HG03045 (cell line): ENCODE measurements at regions not wholly inside any gene's neighbourhood (a gene's known extent, or its start where the extent isn't known, plus 50 kb on each side); places are given as distances from the start of the nearest gene placed in this dataset.

ENCODE experiments used
- ATAC-seq: cut with Tn5 transposase; IDR thresholded peaks from one replicate; pipeline ENCODE4 v1.9.1; 2021; ENCODE audit warnings: mild to moderate bottlenecking, moderate library complexity; ENCODE audit not compliant: unreplicated experiment

DNA sequence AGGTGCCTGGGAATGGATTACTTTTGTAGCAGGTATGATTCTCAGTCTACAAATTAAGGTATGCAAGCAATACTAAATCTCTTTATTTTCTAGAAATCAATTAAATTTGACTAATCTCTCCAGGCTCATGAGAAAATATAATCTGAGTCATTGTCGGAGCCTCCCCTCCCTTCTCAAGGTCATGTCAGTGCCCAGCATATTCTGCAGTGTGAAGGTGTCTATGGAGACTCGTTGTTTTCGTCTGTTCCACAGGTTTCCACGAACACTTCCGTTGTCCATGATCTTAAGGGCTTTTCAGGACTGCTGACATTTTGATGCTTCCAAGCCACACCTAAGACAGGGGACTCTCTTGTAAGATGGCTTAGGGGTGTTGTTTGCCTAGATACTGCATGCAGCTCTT is 56.6 kb upstream of the SCOC start:
- ATAC-seq, result no peak

DNA sequence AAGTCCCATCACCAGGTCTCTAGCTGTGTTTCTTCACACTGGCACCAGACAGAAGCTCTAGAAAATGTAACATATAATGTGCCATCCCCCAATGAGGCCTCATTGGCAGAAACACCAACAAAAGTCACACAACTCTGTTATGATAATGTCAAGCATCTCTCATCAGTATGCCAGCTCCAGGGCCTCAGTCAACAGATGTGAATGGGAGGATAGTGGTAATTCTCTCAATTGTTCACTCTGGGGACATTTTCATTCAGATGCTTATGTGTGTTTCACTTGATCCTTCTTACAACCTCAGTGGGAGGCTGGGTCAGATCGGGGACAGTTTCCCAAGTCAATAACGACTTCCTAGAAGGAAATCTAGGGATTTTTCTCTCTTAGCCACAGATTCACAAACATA is 57.5 kb upstream of the SCOC start:
- ATAC-seq, result no peak

- no peak for ATAC-seq
Observed at GRCh38 chr4:140315438-140315837, 58.0 kb upstream of the SCOC start.

DNA sequence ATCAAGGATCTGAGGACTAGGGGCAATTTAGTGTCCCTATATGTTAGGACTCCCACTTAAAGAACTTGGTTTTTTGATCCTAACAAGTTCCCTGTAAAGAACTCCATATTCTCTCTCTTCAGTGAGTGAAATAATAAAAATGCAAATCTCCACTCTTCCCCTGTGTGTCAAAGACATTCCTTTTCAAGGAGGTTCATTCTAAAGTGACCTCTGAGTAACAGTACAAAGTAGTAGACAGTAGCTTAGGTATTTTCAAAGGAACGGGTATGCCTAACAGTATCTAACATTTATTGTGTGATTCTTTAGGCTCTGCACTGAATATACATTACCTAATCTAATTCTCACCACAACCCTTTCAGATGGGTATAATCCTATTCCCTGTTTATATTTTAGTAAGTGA is 58.4 kb upstream of the SCOC start:
- no peak for ATAC-seq

DNA sequence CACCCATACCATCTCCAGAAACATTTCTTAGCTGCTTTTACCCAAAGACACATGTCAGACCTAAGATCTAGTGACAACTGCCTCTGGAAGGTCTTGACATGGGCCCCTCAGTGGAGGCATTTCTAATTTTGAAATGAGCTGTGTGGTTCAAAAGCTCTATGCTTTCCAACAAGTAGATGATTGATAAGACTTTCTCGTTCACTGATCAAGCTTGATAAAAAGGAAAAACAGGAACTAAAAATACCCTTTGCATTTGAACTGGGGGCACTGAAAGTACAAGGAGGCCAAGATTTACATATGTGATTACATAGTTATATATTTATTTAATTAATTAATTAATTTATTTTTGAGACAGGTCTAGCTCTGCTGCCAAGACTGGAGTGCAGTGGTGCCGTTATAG is 61.3 kb upstream of the SCOC start:
- ATAC-seq, result no peak

GRCh38 chr4:140311257-140311835 is 62.1 kb upstream of the SCOC start:
- ATAC-seq, result no peak

DNA sequence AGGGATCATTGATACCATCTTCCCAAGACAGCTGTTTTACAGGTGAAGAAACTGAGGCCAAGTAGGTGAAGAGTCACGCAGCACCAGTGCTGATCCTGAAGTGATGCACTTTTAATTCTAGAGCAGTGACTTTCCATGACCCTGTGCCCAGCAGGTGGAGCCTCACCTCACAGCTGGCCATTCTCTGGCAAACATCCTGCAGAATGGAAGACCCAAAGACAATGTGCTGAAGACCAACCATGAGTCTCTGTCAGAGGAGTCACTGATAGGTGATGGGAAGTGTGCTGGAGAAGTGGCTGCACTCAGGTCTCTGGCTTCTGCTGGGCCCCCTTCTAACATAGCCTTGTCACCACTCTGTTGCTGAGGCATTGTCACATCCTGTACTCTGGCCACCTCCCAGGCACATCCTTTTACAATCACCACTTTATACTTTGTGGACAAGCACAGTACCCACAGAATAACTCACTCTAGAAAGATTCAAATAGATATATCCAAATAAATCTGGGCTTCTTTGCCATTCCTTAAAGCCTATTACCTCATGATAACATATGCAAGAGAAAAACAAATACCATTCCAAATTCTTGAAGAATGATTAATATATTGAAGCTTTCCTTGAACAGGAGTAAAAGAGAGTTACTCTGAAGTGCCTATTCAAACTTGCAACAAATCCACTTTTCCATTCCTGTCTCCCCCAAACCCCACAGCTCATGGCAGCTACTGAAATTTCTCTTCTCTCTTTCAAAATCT is 64.1 kb upstream of the SCOC start:
- ATAC-seq, result no peak

- ATAC-seq, result no peak
Observed at GRCh38 chr4:140308366-140309123, 64.9 kb upstream of the SCOC start.

DNA sequence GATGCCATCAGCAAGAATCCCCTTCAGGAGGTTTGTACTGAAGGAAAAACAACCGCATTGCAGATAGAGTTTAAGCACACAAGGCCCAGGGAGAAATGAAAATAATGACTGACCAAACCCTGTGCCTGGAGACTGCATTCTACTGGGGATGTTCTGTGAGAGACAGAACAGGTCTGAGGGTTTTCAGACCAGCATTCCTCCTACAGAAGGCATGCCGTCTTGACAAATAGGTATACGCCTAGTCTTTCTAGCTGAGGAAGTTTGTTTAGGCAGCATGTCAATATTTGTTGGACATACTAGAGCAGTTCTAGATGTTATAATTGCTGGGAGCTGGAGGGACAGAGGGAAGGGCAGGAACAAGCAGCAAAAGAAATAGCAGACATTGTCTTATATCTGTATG is 68.4 kb upstream of the SCOC start:
- ATAC-seq, result no peak

GRCh38 chr4:140304346-140304745 is 69.1 kb upstream of the SCOC start:
- ATAC-seq, result no peak

GRCh38 chr4:140302151-140302859 is 71.1 kb upstream of the SCOC start:
- ATAC-seq, result no peak

DNA sequence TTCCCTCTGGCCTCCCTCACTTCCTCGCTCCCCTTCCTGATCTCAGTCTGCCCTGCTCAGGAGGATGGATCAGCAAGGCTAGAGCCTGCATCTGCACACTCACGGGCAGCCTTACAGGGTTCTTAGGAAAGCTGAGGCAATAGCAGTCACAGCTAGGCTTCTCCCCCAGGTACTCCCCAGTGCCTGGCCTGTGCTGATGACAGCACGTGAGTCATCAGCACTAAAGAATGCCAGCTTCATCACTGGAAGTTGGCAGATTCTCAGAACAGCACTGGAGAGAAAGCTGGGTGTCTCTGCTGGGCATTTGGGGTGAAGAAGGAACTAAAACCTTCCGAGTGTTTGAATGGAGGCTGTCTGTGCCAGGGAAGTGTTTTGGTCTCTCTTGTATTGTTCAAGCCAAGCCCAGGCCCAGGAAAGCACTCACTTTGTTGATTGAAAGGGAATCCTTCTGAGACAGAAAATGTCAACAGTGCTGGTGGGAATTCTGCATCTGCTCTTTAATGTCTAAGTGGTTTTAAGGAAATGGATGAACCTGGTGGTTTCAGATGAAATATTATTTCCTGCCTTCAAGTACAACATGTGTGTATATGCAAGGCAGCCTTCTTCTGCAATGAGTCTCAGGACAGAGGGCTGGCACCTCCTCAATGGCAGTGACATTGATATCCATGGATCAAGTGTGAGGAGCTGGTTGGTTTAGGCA is 73.0 kb upstream of the SCOC start:
- ATAC-seq, result no peak

GRCh38 chr4:140298001-140298400 is 75.4 kb upstream of the SCOC start:
- ATAC-seq, result no peak

DNA sequence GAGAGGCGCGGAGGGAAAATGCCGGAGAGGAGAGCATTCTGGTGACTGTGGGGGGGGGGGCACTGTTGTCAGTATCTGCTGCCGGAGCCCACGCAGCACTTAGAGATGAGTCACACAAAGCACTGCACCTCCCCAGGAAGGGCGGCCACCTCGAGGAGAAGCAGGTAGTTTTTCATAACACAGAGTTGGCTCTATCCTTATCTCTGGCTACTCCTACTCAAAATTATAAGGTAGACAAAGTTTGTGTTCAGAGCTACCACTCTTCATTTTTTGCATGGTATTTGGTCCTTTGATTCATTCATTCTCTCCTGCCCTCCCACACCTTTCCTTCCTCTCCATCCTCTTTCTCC is 76.2 kb upstream of the SCOC start:
- no peak for ATAC-seq

DNA sequence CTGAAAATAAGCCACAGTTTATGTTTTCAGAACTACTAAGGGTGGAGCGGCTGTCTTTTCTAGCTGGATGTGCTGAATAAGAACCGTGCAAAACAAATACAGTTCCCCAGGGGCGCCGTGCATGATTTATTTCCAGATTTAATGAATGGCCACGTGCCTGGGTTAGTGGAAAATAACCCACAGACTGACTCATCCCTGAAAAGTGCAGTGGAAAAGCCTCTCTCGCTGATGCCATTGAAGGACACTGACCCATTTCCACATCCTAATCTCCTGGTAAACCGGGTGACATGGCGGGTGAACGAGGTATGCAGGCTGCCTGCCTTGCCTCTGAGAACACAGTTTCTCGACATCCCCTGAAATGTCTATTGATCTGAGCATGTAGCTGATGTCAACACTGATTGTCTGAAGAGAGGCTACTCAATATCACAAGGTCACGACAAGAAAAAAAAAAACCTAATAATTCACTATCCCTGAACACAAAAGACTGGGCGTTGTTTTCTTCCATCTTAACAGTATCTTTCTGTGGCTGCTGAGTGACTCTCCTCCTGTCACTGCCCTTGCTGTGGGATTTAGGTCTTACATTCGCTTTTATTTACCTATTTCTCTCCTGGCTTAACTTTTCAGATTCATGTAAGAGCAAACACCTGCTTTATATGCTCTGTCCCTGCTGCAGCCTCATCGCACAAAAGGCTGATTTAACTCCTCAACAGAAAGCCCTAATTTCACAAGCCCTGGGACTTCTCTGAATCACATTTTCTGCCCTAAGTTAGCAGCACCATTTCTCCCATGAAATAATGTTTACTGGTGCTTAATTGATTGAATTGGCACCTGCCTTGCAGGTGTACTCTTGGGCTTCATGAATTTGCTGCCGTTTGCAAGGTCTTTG is 76.9 kb upstream of the SCOC start:
- no peak for ATAC-seq

GRCh38 chr4:140293979-140294378 is 79.5 kb upstream of the SCOC start:
- ATAC-seq, result no peak

- no peak for ATAC-seq
Observed at GRCh38 chr4:140291259-140291658, 82.2 kb upstream of the SCOC start.

- no peak for ATAC-seq
Observed at GRCh38 chr4:140289486-140289885, 84.0 kb upstream of the SCOC start.

DNA sequence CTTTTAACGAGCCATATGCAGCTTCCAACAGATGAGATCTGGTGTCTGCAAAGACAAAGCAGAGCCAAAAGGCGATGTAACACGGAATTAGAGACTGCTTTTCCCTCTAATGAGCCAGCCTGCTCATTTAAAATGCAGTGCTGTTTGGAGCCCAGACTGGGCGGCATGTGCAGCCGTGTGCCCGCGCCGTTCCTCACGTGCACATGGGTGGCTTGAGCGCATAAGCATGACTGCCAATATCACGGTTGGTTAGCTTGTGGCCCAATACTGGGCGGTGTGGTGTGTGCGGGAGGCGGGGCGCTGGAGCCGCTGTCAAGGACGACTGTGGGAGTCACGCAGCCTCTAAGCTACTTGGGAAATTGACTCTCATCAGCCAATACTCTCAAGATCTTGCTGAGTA is 87.0 kb upstream of the SCOC start:
- ATAC-seq, result no peak

GRCh38 chr4:140284456-140284855 is 89.0 kb upstream of the SCOC start:
- no peak for ATAC-seq
